ENCODE measurements at regions not wholly inside any gene's neighbourhood (a gene's known extent, or its start where the extent isn't known, plus 50 kb on each side); places are given as distances from the start of the nearest gene placed in this dataset.

DNA sequence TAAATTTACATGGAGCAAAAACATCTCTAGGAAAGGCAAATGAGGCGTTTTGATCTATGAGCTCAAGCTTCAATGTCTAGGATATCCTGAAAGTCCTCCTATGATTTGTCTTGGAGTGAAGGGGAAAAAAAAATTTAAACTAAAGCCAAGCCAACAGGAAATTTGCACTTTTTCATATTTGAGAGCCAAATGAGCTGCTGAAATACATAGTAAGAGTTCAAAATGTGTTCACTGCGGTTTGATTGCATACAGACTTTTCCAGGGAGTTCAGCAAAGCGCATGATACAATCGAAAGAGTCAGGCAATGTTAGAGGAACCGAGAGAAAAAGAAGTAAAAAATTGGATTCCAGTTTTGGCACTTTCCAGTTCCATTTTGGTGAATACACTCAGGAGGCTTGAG lies 633.4 kb upstream of the MGMT start:
- TF ChIP-seq, protein P1, sequence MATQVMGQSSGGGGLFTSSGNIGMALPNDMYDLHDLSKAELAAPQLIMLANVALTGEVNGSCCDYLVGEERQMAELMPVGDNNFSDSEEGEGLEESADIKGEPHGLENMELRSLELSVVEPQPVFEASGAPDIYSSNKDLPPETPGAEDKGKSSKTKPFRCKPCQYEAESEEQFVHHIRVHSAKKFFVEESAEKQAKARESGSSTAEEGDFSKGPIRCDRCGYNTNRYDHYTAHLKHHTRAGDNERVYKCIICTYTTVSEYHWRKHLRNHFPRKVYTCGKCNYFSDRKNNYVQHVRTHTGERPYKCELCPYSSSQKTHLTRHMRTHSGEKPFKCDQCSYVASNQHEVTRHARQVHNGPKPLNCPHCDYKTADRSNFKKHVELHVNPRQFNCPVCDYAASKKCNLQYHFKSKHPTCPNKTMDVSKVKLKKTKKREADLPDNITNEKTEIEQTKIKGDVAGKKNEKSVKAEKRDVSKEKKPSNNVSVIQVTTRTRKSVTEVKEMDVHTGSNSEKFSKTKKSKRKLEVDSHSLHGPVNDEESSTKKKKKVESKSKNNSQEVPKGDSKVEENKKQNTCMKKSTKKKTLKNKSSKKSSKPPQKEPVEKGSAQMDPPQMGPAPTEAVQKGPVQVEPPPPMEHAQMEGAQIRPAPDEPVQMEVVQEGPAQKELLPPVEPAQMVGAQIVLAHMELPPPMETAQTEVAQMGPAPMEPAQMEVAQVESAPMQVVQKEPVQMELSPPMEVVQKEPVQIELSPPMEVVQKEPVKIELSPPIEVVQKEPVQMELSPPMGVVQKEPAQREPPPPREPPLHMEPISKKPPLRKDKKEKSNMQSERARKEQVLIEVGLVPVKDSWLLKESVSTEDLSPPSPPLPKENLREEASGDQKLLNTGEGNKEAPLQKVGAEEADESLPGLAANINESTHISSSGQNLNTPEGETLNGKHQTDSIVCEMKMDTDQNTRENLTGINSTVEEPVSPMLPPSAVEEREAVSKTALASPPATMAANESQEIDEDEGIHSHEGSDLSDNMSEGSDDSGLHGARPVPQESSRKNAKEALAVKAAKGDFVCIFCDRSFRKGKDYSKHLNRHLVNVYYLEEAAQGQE (IDR thresholded peaks at IDR 0.05; ENCODE audit: insufficient read depth in 1 of 2, low read depth in 2 of 2, low read length in 2 of 2) = no peak
- no peak for TF ChIP-seq FOXP2 (optimal IDR thresholded peaks at IDR 0.05; ENCODE audit: borderline replicate concordance, extremely low read depth, extremely low read length, insufficient read depth)
- no peak for TF ChIP-seq POLR2AphosphoS5 (IDR thresholded peaks at IDR 0.05; ENCODE audit: low read depth, low read length)
- no peak for TF ChIP-seq SIN3A (IDR thresholded peaks at IDR 0.05; ENCODE audit: borderline replicate concordance, insufficient read depth, low read length)
- no peak for TF ChIP-seq TAF1 (IDR thresholded peaks at IDR 0.05; ENCODE audit: borderline replicate concordance, insufficient read depth, low read length)

DNA sequence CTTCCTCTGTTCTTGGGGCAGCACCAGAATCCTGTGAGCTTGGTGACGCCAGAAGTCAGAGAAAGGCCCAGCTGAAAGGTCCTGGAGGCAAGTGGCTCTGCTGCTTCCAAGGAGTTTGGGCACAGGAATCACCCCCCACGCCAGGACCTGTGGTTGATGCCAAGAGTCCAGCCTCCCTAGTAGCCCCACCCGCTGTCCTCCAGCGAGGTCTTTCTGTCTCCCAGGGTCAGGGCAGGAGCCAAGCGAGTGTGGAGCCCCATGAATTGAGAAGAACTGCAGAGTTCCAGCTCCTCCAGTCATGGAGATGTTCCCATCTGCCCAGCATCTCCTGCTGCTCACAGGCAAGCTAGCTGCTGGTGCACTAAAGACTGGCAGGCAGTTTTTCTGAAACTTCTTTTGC lies 631.7 kb upstream of the MGMT start:
- TF ChIP-seq POLR2AphosphoS5 (IDR thresholded peaks at IDR 0.05; ENCODE audit: low read depth, low read length) = no peak
- no peak for TF ChIP-seq TAF1 (IDR thresholded peaks at IDR 0.05; ENCODE audit: borderline replicate concordance, insufficient read depth, low read length)
- TF ChIP-seq SIN3A (IDR thresholded peaks at IDR 0.05; ENCODE audit: borderline replicate concordance, insufficient read depth, low read length) = no peak
- no peak for TF ChIP-seq FOXP2 (optimal IDR thresholded peaks at IDR 0.05; ENCODE audit: borderline replicate concordance, extremely low read depth, extremely low read length, insufficient read depth)
- TF ChIP-seq, protein P1 (IDR thresholded peaks at IDR 0.05; ENCODE audit: insufficient read depth in 1 of 2, low read depth in 2 of 2, low read length in 2 of 2) = no peak

DNA sequence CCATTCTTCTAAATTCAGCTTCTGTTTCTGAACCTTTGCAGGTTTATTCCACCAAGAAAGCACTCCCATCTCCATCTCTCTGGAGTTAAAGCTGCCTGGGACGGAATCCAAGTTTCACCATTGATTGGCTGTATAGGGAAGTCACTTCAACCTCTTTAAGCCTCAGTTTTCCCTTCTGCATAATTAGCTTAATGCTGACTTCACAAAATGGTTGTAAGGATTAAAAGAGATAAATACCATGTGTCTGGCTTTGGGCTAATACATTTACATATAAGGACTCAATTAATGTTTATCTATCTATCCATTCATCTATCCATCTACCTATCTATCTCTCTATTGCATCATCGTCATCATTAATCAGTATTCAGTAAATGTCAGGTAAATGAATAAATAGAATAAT lies 629.6 kb upstream of the MGMT start:
- TF ChIP-seq TAF1 (IDR thresholded peaks at IDR 0.05; ENCODE audit: borderline replicate concordance, insufficient read depth, low read length) (no peak), FOXP2 (optimal IDR thresholded peaks at IDR 0.05; ENCODE audit: borderline replicate concordance, extremely low read depth, extremely low read length, insufficient read depth) (no peak), SIN3A (IDR thresholded peaks at IDR 0.05; ENCODE audit: borderline replicate concordance, insufficient read depth, low read length) (no peak), POLR2AphosphoS5 (IDR thresholded peaks at IDR 0.05; ENCODE audit: low read depth, low read length) (no peak)
- TF ChIP-seq, protein P1 (IDR thresholded peaks at IDR 0.05; ENCODE audit: insufficient read depth in 1 of 2, low read depth in 2 of 2, low read length in 2 of 2) = no peak

DNA sequence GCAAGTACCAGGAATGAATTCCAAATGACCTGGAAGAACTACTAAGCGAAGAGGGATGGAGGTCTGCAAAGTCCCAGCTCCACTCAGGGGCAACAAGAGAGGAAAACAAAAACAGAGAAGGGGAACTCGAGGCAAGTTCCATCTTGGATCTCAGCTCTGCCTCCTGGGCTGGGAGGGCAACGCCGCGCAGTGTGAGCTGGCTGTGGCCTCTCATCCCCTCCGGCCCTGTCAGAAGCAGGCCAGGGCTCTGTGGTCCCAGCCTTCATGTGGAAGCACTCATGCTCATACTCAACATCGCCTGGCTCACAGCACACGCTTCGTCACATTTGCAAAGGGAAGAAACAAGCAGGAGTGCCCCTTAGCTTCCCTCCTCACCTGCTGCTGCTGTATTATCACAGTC lies 627.9 kb upstream of the MGMT start:
- TF ChIP-seq, protein P1 (IDR thresholded peaks at IDR 0.05; ENCODE audit: insufficient read depth in 1 of 2, low read depth in 2 of 2, low read length in 2 of 2) = no peak
- TF ChIP-seq FOXP2 (optimal IDR thresholded peaks at IDR 0.05; ENCODE audit: borderline replicate concordance, extremely low read depth, extremely low read length, insufficient read depth) = no peak
- TF ChIP-seq SIN3A (IDR thresholded peaks at IDR 0.05; ENCODE audit: borderline replicate concordance, insufficient read depth, low read length) = no peak
- no peak for TF ChIP-seq POLR2AphosphoS5 (IDR thresholded peaks at IDR 0.05; ENCODE audit: low read depth, low read length)
- no peak for TF ChIP-seq TAF1 (IDR thresholded peaks at IDR 0.05; ENCODE audit: borderline replicate concordance, insufficient read depth, low read length)

DNA sequence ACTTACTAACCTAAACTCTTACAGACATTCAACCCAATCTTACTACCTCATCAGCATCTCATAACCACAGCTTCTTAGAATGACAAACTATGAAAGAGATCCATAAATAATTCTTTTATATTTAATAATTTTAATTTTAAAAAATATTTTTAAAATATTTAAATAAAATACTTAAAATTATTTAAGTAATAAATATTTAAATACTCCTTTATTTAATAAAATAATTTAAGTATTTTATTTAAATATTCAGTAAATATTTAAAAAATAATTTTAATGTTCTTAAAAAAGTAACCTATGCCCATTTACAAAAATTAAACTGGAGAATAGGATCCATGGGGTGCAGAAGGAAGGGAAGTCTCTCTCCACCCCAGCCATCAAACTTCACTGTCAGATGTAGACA lies 627.3 kb upstream of the MGMT start:
- TF ChIP-seq FOXP2 (optimal IDR thresholded peaks at IDR 0.05; ENCODE audit: borderline replicate concordance, extremely low read depth, extremely low read length, insufficient read depth) = no peak
- no peak for TF ChIP-seq SIN3A (IDR thresholded peaks at IDR 0.05; ENCODE audit: borderline replicate concordance, insufficient read depth, low read length)
- no peak for TF ChIP-seq TAF1 (IDR thresholded peaks at IDR 0.05; ENCODE audit: borderline replicate concordance, insufficient read depth, low read length)
- TF ChIP-seq POLR2AphosphoS5 (IDR thresholded peaks at IDR 0.05; ENCODE audit: low read depth, low read length) = no peak
- TF ChIP-seq, protein P1 (IDR thresholded peaks at IDR 0.05; ENCODE audit: insufficient read depth in 1 of 2, low read depth in 2 of 2, low read length in 2 of 2) = no peak

Data from PFSK-1 (cell line).